SU-DHL-6 (cell line): ENCODE measurements at regions not wholly inside any gene's neighbourhood (a gene's known extent, or its start where the extent isn't known, plus 50 kb on each side); places are given as distances from the start of the nearest gene placed in this dataset.

Source experiments
- H2AFZ ChIP-seq: fragments of 200-600 bp; sonication (generic); 2 replicates; pipeline ENCODE4 v1.6.1; 2014; ENCODE audit warnings: low read depth, mild to moderate bottlenecking, moderate library complexity, mixed read lengths, antibody characterized with exemption, low read length; ENCODE audit not compliant: severe bottlenecking
- H3F3A ChIP-seq: fragments of 200-600 bp; shearing (Covaris generic); 2 replicates; pipeline ENCODE4 v1.6.0; 2016; ENCODE audit warnings: antibody characterized with exemption, mild to moderate bottlenecking; ENCODE audit not compliant: insufficient read depth
- H3K27ac ChIP-seq: fragments of 200-600 bp; sonication (generic); 2 replicates; pipeline ENCODE4 v1.5.1; 2016; ENCODE audit warnings: low read depth, mild to moderate bottlenecking, low read length, moderate library complexity, mixed read lengths
- H3K27me3 ChIP-seq: fragments of 200-600 bp; sonication (generic), shearing (Covaris generic); 2 replicates; pipeline ENCODE4 v1.6.0; 2014; ENCODE audit warnings: mild to moderate bottlenecking, low read length
- H3K36me3 ChIP-seq: fragments of 200-600 bp; sonication (generic); 2 replicates; pipeline ENCODE4 v1.6.1; 2014; ENCODE audit warnings: mild to moderate bottlenecking, low read length, mixed read lengths
- H3K4me2 ChIP-seq: fragments of 300-600, 200-600 bp; shearing (Covaris generic), sonication (generic); 2 replicates; pipeline ENCODE4 v1.6.0; 2014; ENCODE audit warnings: low read length, low read depth, mild to moderate bottlenecking; ENCODE audit not compliant: poor library complexity, severe bottlenecking
- H3K4me3 ChIP-seq: fragments of 200-600 bp; sonication (generic); 2 replicates; pipeline ENCODE4 v1.5.1; 2014; ENCODE audit warnings: antibody characterized with exemption, low read length, mild to moderate bottlenecking, mixed read lengths; ENCODE audit not compliant: insufficient read depth, poor library complexity, severe bottlenecking
- H3K79me2 ChIP-seq: fragments of 200-600 bp; sonication (generic); 2 replicates; pipeline ENCODE4 v1.6.1; 2014; ENCODE audit warnings: mild to moderate bottlenecking, low read length, moderate library complexity; ENCODE audit not compliant: insufficient read depth
- H3K9ac ChIP-seq: fragments of 200-600 bp; sonication (generic); 2 replicates; pipeline ENCODE4 v1.7.0; 2014; ENCODE audit warnings: mild to moderate bottlenecking, low read length
- H3K9me2 ChIP-seq: fragments of 200-600 bp; sonication (generic); replicated peaks from 2 replicates; pipeline ENCODE4 v1.6.1; 2014; ENCODE audit warnings: low read length; ENCODE audit not compliant: insufficient read depth
- H3K9me3 ChIP-seq: fragments of 200-600 bp; sonication (generic); 2 replicates; pipeline ENCODE4 v1.6.1; 2014; ENCODE audit warnings: low read length, mixed read lengths; ENCODE audit not compliant: insufficient read depth
- H4K20me1 ChIP-seq: fragments of 200-600 bp; sonication (generic); 2 replicates; pipeline ENCODE4 v1.6.1; 2014; ENCODE audit warnings: low read depth, mild to moderate bottlenecking, antibody characterized with exemption, low read length, moderate library complexity, mixed read lengths
- CTCF ChIP-seq: fragments of 200-600 bp; sonication (generic); IDR thresholded peaks from one replicate; pipeline ENCODE4 v1.5.1; 2017; ENCODE audit warnings: antibody characterized with exemption, mild to moderate bottlenecking, low read length, moderate library complexity; ENCODE audit not compliant: insufficient read depth, poor library complexity, severe bottlenecking
- EZH2phosphoT487 ChIP-seq: fragments of 200-600 bp; sonication (generic), shearing (Covaris generic); conservative IDR thresholded peaks from 2 replicates; pipeline ENCODE4 v1.6.1; 2018; ENCODE audit warnings: mild to moderate bottlenecking, antibody characterized with exemption, low read length, moderate library complexity, mixed read lengths

GRCh38 chr13:74073274-74073673, 60.9 kb downstream of the KLF12 start:
- Histone ChIP-seq H2AFZ (no peak overlapping the region), H3K4me2 (no peak overlapping the region), H3K9me2 (no peaks in the 10 kb centered on the region), H3K9me3 (no peaks in the 10 kb centered on the region), H3K9ac (no peak overlapping the region), H4K20me1 (no peaks in the 10 kb centered on the region; the same call in 1 of the 2 replicates), H3K79me2 (no peaks in the 10 kb centered on the region), H3K4me3 (no peak overlapping the region), H3K27ac (no peak overlapping the region), H3K27me3 (no peaks in the 10 kb centered on the region), H3K36me3 (no peaks in the 10 kb centered on the region), H3F3A (no peaks in the 10 kb centered on the region)
- TF ChIP-seq EZH2phosphoT487 (no peak), CTCF (no peak)

GRCh38 chr13:74070513-74070912, 63.7 kb downstream of the KLF12 start:
- Histone ChIP-seq H3K36me3 (no peaks in the 10 kb centered on the region), H3K9ac (no peak overlapping the region), H3K9me2 (no peaks in the 10 kb centered on the region), H3K79me2 (no peaks in the 10 kb centered on the region), H3K9me3 (no peaks in the 10 kb centered on the region), H3K4me3 (no peak overlapping the region), H3K27ac (no peak overlapping the region), H3F3A (no peaks in the 10 kb centered on the region), H3K27me3 (no peaks in the 10 kb centered on the region), H2AFZ (no peak overlapping the region), H4K20me1 (no peaks in the 10 kb centered on the region; the same call in 1 of the 2 replicates), H3K4me2 (peak overlapping the region; percentile 1)
- TF ChIP-seq EZH2phosphoT487 (no peak), CTCF (no peak)

- Histone ChIP-seq H4K20me1 (no peaks in the 10 kb centered on the region), H3K4me3 (no peak overlapping the region), H2AFZ (no peak overlapping the region), H3K79me2 (no peaks in the 10 kb centered on the region), H3K9ac (no peak overlapping the region), H3K9me3 (no peaks in the 10 kb centered on the region), H3K4me2 (peak overlapping the region; percentile 1), H3K27me3 (no peaks in the 10 kb centered on the region), H3K36me3 (no peaks in the 10 kb centered on the region), H3K27ac (no peak overlapping the region), H3F3A (no peaks in the 10 kb centered on the region), H3K9me2 (no peaks in the 10 kb centered on the region)
- no peak for TF ChIP-seq CTCF
- TF ChIP-seq EZH2phosphoT487, result no peak
Observed at GRCh38 chr13:74070065-74070464, 64.1 kb downstream of the KLF12 start.

- Histone ChIP-seq H3K9me3 (no peaks in the 10 kb centered on the region), H3K36me3 (no peaks in the 10 kb centered on the region), H2AFZ (no peak overlapping the region), H3K4me2 (no peak overlapping the region), H3K9me2 (no peaks in the 10 kb centered on the region), H3F3A (no peaks in the 10 kb centered on the region), H3K27ac (no peak overlapping the region), H3K4me3 (no peak overlapping the region), H3K27me3 (no peaks in the 10 kb centered on the region), H4K20me1 (no peaks in the 10 kb centered on the region), H3K79me2 (no peaks in the 10 kb centered on the region), H3K9ac (no peak overlapping the region)
- no peak for TF ChIP-seq EZH2phosphoT487
- no peak for TF ChIP-seq CTCF
Observed at GRCh38 chr13:74068471-74068870, 65.7 kb downstream of the KLF12 start.
